ENCODE measurements at regions not wholly inside any gene's neighbourhood (a gene's known extent, or its start where the extent isn't known, plus 50 kb on each side); places are given as distances from the start of the nearest gene placed in this dataset.

DNA sequence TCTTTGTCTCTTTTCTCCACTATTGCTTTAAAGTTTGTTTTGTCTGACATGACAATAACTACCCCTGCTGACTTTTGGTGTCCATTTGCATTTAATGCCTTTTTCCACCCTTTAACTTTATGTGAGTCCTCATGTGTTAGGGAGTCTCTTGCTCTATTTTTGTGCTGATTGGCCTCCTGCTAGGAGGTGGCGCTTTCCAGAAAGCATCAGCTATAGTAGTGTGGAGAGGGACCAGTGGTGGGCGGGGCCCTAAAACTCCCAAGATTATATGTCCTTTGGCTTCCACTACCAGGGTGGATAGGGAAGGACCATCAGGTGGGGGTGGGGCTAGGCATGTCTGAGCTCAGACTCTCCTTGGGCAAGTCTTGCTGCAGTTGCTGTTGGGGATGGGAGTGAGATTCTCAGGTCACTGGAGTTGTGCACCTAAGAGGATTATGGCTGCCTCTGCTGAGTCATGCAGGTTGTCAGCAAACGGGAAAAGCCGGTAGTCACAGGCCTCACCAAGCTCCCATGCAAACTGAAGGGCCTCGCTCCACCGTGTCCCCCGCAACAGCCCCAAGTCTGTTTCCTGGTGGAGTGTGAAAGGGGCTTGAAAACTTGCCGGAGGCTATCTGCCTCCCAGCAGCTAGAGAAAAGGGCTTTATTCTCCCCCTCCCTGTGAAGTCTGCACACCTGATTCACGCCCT is 156.3 kb downstream of the CPEB2 start:
- Histone ChIP-seq H3K79me2 (no peaks in the 10 kb centered on the region), H4K20me1 (ENCODE audit: insufficient read depth, poor library complexity, severe bottlenecking) (no peaks in the 10 kb centered on the region), H3K9me2 (replicated peaks; ENCODE audit: insufficient read depth) (no peaks in the 10 kb centered on the region), H3K36me3 (replicated peaks; ENCODE audit: insufficient read depth, low read depth) (no peaks in the 10 kb centered on the region), H3K4me3 (no peak overlapping the region), H3K4me2 (no peak overlapping the region), H3K27me3 (no peaks in the 10 kb centered on the region), H3K9me3 (ENCODE audit: low read depth) (no peaks in the 10 kb centered on the region), H2AFZ (no peak overlapping the region), H3K27ac (no peak overlapping the region), H3K4me1 (ENCODE audit: insufficient read depth) (peaks cover 3% of the 10 kb centered on the region)
- no peak for DNase-seq (ENCODE audit: low spot score)
- 68% methylated on average over 9 of the region's 9 CpGs for WGBS (ENCODE audit: low lambda C conversion rate, missing lambda C conversion rate)
- TF ChIP-seq EZH2phosphoT487 (IDR thresholded peaks at IDR 0.05; ENCODE audit: low read depth, severe bottlenecking, unreplicated experiment) = no peak

DNA sequence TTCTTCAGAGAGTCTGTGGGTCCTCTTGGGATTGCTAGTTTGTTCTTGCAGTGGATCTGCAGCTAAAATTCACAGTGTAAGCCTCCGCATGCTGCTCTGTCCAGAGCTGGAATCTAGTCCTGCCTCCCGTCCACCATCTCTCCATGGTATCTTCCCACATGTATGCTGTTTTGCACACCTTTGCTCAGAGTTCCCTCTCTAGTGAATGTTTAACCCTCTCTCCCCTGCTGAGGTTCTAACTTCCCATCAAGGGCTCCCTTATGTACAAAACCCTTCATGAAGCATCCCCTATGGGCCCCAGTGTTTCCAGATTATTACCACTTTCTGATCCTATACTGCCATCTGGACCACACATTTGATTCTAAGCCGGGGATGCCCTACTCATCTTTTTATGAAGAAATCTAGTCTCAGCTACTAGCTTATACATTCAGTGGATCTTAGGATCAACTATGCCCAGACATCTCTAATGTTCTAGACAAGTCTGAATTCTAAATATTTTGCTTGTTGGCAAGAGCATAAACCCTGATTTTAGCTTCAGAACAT is 157.3 kb downstream of the CPEB2 start:
- Histone ChIP-seq H3K4me2 (no peak overlapping the region), H4K20me1 (ENCODE audit: insufficient read depth, poor library complexity, severe bottlenecking) (no peaks in the 10 kb centered on the region), H3K36me3 (replicated peaks; ENCODE audit: insufficient read depth, low read depth) (no peaks in the 10 kb centered on the region), H2AFZ (no peak overlapping the region), H3K27me3 (no peaks in the 10 kb centered on the region), H3K27ac (no peak overlapping the region), H3K4me3 (no peak overlapping the region), H3K9me3 (ENCODE audit: low read depth) (no peaks in the 10 kb centered on the region), H3K79me2 (no peaks in the 10 kb centered on the region), H3K4me1 (ENCODE audit: insufficient read depth) (peaks cover 3% of the 10 kb centered on the region), H3K9me2 (replicated peaks; ENCODE audit: insufficient read depth) (no peaks in the 10 kb centered on the region)
- 85% methylated on average over 3 of the region's 3 CpGs for WGBS (ENCODE audit: low lambda C conversion rate, missing lambda C conversion rate)
- TF ChIP-seq EZH2 (IDR thresholded peaks at IDR 0.05; ENCODE audit: borderline replicate concordance) (no peak), EZH2phosphoT487 (IDR thresholded peaks at IDR 0.05; ENCODE audit: low read depth, severe bottlenecking, unreplicated experiment) (no peak)
- TF ChIP-seq, protein P1, sequence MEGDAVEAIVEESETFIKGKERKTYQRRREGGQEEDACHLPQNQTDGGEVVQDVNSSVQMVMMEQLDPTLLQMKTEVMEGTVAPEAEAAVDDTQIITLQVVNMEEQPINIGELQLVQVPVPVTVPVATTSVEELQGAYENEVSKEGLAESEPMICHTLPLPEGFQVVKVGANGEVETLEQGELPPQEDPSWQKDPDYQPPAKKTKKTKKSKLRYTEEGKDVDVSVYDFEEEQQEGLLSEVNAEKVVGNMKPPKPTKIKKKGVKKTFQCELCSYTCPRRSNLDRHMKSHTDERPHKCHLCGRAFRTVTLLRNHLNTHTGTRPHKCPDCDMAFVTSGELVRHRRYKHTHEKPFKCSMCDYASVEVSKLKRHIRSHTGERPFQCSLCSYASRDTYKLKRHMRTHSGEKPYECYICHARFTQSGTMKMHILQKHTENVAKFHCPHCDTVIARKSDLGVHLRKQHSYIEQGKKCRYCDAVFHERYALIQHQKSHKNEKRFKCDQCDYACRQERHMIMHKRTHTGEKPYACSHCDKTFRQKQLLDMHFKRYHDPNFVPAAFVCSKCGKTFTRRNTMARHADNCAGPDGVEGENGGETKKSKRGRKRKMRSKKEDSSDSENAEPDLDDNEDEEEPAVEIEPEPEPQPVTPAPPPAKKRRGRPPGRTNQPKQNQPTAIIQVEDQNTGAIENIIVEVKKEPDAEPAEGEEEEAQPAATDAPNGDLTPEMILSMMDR (IDR thresholded peaks at IDR 0.05; ENCODE audit: poor library complexity) = no peak
- DNase-seq (ENCODE audit: low spot score) = no peak

DNA sequence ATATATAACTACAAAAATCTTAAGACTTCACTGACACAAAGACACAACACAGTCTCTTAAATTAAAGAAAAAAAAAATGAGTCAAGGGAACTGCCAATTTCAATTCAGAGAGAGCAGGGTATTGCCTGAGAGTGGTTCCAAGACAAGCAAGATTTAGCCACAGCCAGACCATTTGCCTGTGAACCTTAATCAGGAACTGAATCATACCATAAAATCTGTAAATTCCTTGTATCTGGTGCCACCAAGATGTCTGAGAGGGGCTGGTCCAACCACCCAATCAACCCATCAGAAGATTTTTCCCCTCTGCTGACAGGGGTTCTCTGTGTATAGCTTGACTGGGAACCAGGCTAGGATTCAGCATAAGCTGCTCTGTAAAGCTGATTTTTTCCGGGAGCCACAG is 159.2 kb downstream of the CPEB2 start:
- whole genome bisulfite sequencing (ENCODE audit: low lambda C conversion rate, missing lambda C conversion rate) = 83% methylated on average over 1 of the region's 1 CpG
- no peak for DNase-seq (ENCODE audit: low spot score)
- Histone ChIP-seq H3K27me3 (no peaks in the 10 kb centered on the region), H3K79me2 (no peaks in the 10 kb centered on the region), H3K9me3 (ENCODE audit: low read depth) (no peaks in the 10 kb centered on the region), H4K20me1 (ENCODE audit: insufficient read depth, poor library complexity, severe bottlenecking) (no peaks in the 10 kb centered on the region), H2AFZ (no peak overlapping the region), H3K4me3 (no peak overlapping the region), H3K9me2 (replicated peaks; ENCODE audit: insufficient read depth) (no peaks in the 10 kb centered on the region), H3K4me1 (ENCODE audit: insufficient read depth) (peaks cover 3% of the 10 kb centered on the region), H3K36me3 (replicated peaks; ENCODE audit: insufficient read depth, low read depth) (no peaks in the 10 kb centered on the region), H3K4me2 (no peak overlapping the region), H3K27ac (no peak overlapping the region)
- TF ChIP-seq EZH2 (IDR thresholded peaks at IDR 0.05; ENCODE audit: borderline replicate concordance) = no peak
- TF ChIP-seq, protein P1 (IDR thresholded peaks at IDR 0.05; ENCODE audit: poor library complexity) = no peak

DNA sequence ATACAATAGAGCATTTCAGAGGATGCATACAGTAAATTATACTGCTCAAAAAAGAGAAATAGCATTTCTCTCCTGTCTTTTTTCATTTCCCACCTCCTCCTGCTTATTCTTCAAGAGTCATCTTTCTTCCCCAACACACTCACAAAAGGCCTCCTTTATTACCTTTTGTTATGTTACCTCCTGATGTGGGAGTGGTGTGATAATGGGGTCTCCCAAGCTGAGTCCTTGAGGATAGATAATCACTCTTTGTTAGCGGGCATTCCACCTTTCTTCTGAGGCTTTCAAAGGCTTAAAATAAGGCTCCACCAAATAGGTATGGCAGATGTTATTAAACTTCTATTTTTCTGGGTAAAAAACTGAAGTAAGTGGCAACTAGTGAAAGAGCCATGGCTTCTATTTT is 159.8 kb downstream of the CPEB2 start:
- Histone ChIP-seq H3K4me3 (no peak overlapping the region), H4K20me1 (ENCODE audit: insufficient read depth, poor library complexity, severe bottlenecking) (no peaks in the 10 kb centered on the region), H2AFZ (no peak overlapping the region), H3K9me3 (ENCODE audit: low read depth) (no peaks in the 10 kb centered on the region), H3K4me1 (ENCODE audit: insufficient read depth) (peaks cover 3% of the 10 kb centered on the region), H3K9me2 (replicated peaks; ENCODE audit: insufficient read depth) (no peaks in the 10 kb centered on the region), H3K36me3 (replicated peaks; ENCODE audit: insufficient read depth, low read depth) (no peaks in the 10 kb centered on the region), H3K4me2 (no peak overlapping the region), H3K27ac (no peak overlapping the region), H3K27me3 (no peaks in the 10 kb centered on the region), H3K79me2 (no peaks in the 10 kb centered on the region)
- TF ChIP-seq, protein P1 (IDR thresholded peaks at IDR 0.05; ENCODE audit: poor library complexity) = no peak
- no peak for DNase-seq (ENCODE audit: low spot score)
- WGBS (ENCODE audit: low lambda C conversion rate, missing lambda C conversion rate) = 63% methylated on average over 1 of the region's 1 CpG
